ENCODE measurements at regions not wholly inside any gene's neighbourhood (a gene's known extent, or its start where the extent isn't known, plus 50 kb on each side); places are given as distances from the start of the nearest gene placed in this dataset.

GRCh38 chr1:30425046-30425445 is 298.3 kb downstream of the MATN1 start:
- Histone ChIP-seq H3K4me1 (ENCODE audit: control insufficient read depth, insufficient read depth, low read length) (no peaks in the 10 kb centered on the region), H3K4me2 (ENCODE audit: control insufficient read depth, insufficient read depth) (no peak overlapping the region), H3K27me3 (replicated peaks in 1 of 2; ENCODE audit: control insufficient read depth in 2 of 2, insufficient read depth in 2 of 2, low read length in 1 of 2) (no peaks in the 10 kb centered on the region; a peak in 1 of 4 replicates), H3K36me3 (ENCODE audit: control insufficient read depth in 2 of 2, insufficient read depth in 2 of 2, low read length in 1 of 2) (no peaks in the 10 kb centered on the region), H3K4me3 (no peak overlapping the region), H3K79me2 (ENCODE audit: control insufficient read depth, insufficient read depth, low read length) (no peaks in the 10 kb centered on the region), H2AFZ (ENCODE audit: control insufficient read depth, low read depth, low read length) (no peak overlapping the region), H3K9me3 (replicated peaks; ENCODE audit: control insufficient read depth, insufficient read depth, low read length) (no peaks in the 10 kb centered on the region; the same call in 1 of the 3 replicates), H3K27ac (ENCODE audit: control insufficient read depth, insufficient read depth) (no peak overlapping the region), H4K20me1 (ENCODE audit: control insufficient read depth, insufficient read depth) (no peaks in the 10 kb centered on the region), H3K9ac (ENCODE audit: control insufficient read depth, insufficient read depth, low read length) (no peak overlapping the region)
- WGBS (ENCODE audit: insufficient coverage, insufficient replicate concordance, low lambda C conversion rate, missing lambda C conversion rate), result 8% methylated on average over 4 of the region's 4 CpGs
- ATAC-seq, result no peak
- intact Hi-C loops (cut with micrococcal nuclease; ENCODE audit: unreplicated experiment) (no loop called here), in situ Hi-C loops (cut with MboI) (no loop called here)
- RAD21 ChIA-PET (ENCODE audit: unreplicated experiment), result no interaction called here
- no TSS peak for BruUV-seq (replicated peaks)
- no peak for DNase-seq (ENCODE audit: low read depth, low spot score)
- TF ChIP-seq CHD1 (IDR thresholded peaks at IDR 0.05; ENCODE audit: low read depth, low read length), result no peak
- TF ChIP-seq ZSCAN29 (IDR thresholded peaks at IDR 0.05), result no peak
- TF ChIP-seq NR2F1 (conservative IDR thresholded peaks at IDR 0.05), result no peak
- no peak for TF ChIP-seq SUZ12 (IDR thresholded peaks at IDR 0.05; ENCODE audit: unreplicated experiment)
- no peak for TF ChIP-seq PAX8 (IDR thresholded peaks at IDR 0.05)
- no peak for TF ChIP-seq SIN3A (IDR thresholded peaks at IDR 0.05; ENCODE audit: low read depth, low read length)
- TF ChIP-seq ZNF24 (IDR thresholded peaks at IDR 0.05), result no peak
- TF ChIP-seq ZNF274 (IDR thresholded peaks at IDR 0.05; ENCODE audit: insufficient read depth, insufficient read length), result no peak
- TF ChIP-seq MTA3 (IDR thresholded peaks at IDR 0.05; ENCODE audit: borderline replicate concordance, low read length), result no peak
- TF ChIP-seq BHLHE40 (IDR thresholded peaks at IDR 0.05; ENCODE audit: borderline replicate concordance in 1 of 2, low read depth in 2 of 2, low read length in 1 of 2), result no peak
- TF ChIP-seq CREB1 (IDR thresholded peaks at IDR 0.05; ENCODE audit: low read depth), result no peak
- no peak for TF ChIP-seq RUNX3 (IDR thresholded peaks at IDR 0.05; ENCODE audit: low read length)
- no peak for TF ChIP-seq JUNB (IDR thresholded peaks at IDR 0.05)
- no peak for TF ChIP-seq STAT1 (conservative IDR thresholded peaks at IDR 0.05)
- POLR2A ChIA-PET, result no interaction called here
- CTCF ChIA-PET, result no interaction called here
- SMC1A ChIA-PET (ENCODE audit: uncharacterized antibody, unreplicated experiment), result no interaction called here
- no peak for FAIRE-seq
